GM19455 (cell line): ENCODE measurements at regions not wholly inside any gene's neighbourhood (a gene's known extent, or its start where the extent isn't known, plus 50 kb on each side); places are given as distances from the start of the nearest gene placed in this dataset.

Experiments
- ATAC-seq: cut with Tn5 transposase; IDR thresholded peaks from one replicate; pipeline ENCODE4 v1.9.1; 2021; ENCODE audit not compliant: unreplicated experiment

- no peak for ATAC-seq
These were observed 600.8 kb downstream of the DIAPH3 start for GRCh38 chr13:59562924-59563323.

- no peak for ATAC-seq
These were observed 597.2 kb downstream of the DIAPH3 start for GRCh38 chr13:59566561-59566960.

GRCh38 chr13:59568306-59568705, 595.4 kb downstream of the DIAPH3 start:
- ATAC-seq, result no peak

GRCh38 chr13:59570204-59570603, 593.5 kb downstream of the DIAPH3 start:
- ATAC-seq, result no peak

- no peak for ATAC-seq
These were observed 579.6 kb downstream of the DIAPH3 start for GRCh38 chr13:59584101-59584500.

GRCh38 chr13:59584761-59585670, 578.7 kb downstream of the DIAPH3 start:
- no peak for ATAC-seq

GRCh38 chr13:59587030-59587429, 576.7 kb downstream of the DIAPH3 start:
- ATAC-seq, result no peak

GRCh38 chr13:59587971-59588716, 575.6 kb downstream of the DIAPH3 start:
- no peak for ATAC-seq

GRCh38 chr13:59588717-59589067, 575.0 kb downstream of the DIAPH3 start:
- no peak for ATAC-seq

GRCh38 chr13:59601993-59602392, 561.7 kb downstream of the DIAPH3 start:
- ATAC-seq, result no peak

GRCh38 chr13:59603646-59604045, 560.1 kb downstream of the DIAPH3 start:
- no peak for ATAC-seq

- no peak for ATAC-seq
These were observed 556.6 kb downstream of the DIAPH3 start for GRCh38 chr13:59607172-59607571.

GRCh38 chr13:59607780-59608233, 555.9 kb downstream of the DIAPH3 start:
- ATAC-seq, result no peak

- ATAC-seq, result no peak
These were observed 554.3 kb downstream of the DIAPH3 start for GRCh38 chr13:59609421-59609820.
